ENCODE measurements at regions not wholly inside any gene's neighbourhood (a gene's known extent, or its start where the extent isn't known, plus 50 kb on each side); places are given as distances from the start of the nearest gene placed in this dataset.

DNA sequence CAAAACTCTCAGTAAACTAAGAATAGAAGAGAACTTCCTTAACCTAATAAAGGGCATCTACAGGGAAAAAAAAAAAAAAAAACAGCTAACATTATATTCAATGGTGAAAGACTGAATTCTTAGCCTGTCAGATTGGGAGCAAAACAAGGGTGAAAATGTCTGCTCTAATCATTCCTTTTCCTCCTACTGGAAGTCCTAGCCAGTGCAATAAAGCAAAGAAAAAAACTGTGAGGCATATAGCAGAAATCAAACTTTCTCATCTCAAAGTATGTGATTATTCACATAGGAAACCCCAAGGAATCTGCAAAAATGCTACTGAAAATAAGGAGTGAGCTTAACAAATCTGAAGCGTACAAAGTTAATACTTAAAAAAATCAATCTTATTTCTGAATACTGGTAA, 170.7 kb downstream of the NUAK1 start:
- Histone ChIP-seq H3K9me3 (no peaks in the 10 kb centered on the region), H3K4me1 (peaks cover 0 to 16% (median 9%) of the 10 kb centered on the region in 4 donors), H3K27me3 (no peaks in the 10 kb centered on the region), H3K4me3 (no peak overlapping the region), H3K27ac (no peak overlapping the region), H3K36me3 (no peaks in the 10 kb centered on the region)
- TF ChIP-seq POLR2AphosphoS5 (IDR thresholded peaks at IDR 0.05) (no peak), EP300 (IDR thresholded peaks at IDR 0.05) (no peak), POLR2A (IDR thresholded peaks at IDR 0.05) (no peak)
- TF ChIP-seq, protein P1, sequence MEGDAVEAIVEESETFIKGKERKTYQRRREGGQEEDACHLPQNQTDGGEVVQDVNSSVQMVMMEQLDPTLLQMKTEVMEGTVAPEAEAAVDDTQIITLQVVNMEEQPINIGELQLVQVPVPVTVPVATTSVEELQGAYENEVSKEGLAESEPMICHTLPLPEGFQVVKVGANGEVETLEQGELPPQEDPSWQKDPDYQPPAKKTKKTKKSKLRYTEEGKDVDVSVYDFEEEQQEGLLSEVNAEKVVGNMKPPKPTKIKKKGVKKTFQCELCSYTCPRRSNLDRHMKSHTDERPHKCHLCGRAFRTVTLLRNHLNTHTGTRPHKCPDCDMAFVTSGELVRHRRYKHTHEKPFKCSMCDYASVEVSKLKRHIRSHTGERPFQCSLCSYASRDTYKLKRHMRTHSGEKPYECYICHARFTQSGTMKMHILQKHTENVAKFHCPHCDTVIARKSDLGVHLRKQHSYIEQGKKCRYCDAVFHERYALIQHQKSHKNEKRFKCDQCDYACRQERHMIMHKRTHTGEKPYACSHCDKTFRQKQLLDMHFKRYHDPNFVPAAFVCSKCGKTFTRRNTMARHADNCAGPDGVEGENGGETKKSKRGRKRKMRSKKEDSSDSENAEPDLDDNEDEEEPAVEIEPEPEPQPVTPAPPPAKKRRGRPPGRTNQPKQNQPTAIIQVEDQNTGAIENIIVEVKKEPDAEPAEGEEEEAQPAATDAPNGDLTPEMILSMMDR (IDR thresholded peaks at IDR 0.05): no peak
- 94 to 97% methylated on average over 1 of the region's 1 CpG for WGBS, 2 donors
- DNase-seq (no peak), ATAC-seq (ENCODE audit: low FRiP score in 2 of 2) (no peak)

- Histone ChIP-seq H3K36me3 (no peaks in the 10 kb centered on the region), H3K27ac (no peak overlapping the region), H3K4me1 (peaks cover 0 to 16% (median 9%) of the 10 kb centered on the region in 4 donors), H3K4me3 (no peak overlapping the region), H3K27me3 (no peaks in the 10 kb centered on the region), H3K9me3 (no peaks in the 10 kb centered on the region)
- DNase-seq (no peak), ATAC-seq (ENCODE audit: low FRiP score in 2 of 2) (no peak)
- WGBS, 2 donors: 92 to 93% methylated on average over 2 of the region's 2 CpGs
- TF ChIP-seq, protein P1 (IDR thresholded peaks at IDR 0.05): no peak
- no peak for TF ChIP-seq POLR2AphosphoS5 (IDR thresholded peaks at IDR 0.05)
- no peak for TF ChIP-seq POLR2A (IDR thresholded peaks at IDR 0.05)
- no peak for TF ChIP-seq EP300 (IDR thresholded peaks at IDR 0.05)
Measured at GRCh38 chr12:105970885-105971284, 167.9 kb downstream of the NUAK1 start.

GRCh38 chr12:105974738-105975137, 164.0 kb downstream of the NUAK1 start:
- no peak overlapping the region for H3K4me3 ChIP-seq
- TF ChIP-seq, protein P1 (IDR thresholded peaks at IDR 0.05): no peak
- TF ChIP-seq EP300 (IDR thresholded peaks at IDR 0.05) (no peak), POLR2A (IDR thresholded peaks at IDR 0.05) (no peak), POLR2AphosphoS5 (IDR thresholded peaks at IDR 0.05) (no peak)
- 92 to 95% methylated on average over 4 of the region's 4 CpGs for WGBS, 2 donors
- H3K36me3 ChIP-seq: no peaks in the 10 kb centered on the region
- no peaks in the 10 kb centered on the region for H3K9me3 ChIP-seq
- no peaks in the 10 kb centered on the region for H3K4me1 ChIP-seq
- no peak for ATAC-seq (ENCODE audit: low FRiP score in 2 of 2)
- no peaks in the 10 kb centered on the region for H3K27me3 ChIP-seq
- no peak for DNase-seq
- H3K27ac ChIP-seq: no peak overlapping the region

DNA sequence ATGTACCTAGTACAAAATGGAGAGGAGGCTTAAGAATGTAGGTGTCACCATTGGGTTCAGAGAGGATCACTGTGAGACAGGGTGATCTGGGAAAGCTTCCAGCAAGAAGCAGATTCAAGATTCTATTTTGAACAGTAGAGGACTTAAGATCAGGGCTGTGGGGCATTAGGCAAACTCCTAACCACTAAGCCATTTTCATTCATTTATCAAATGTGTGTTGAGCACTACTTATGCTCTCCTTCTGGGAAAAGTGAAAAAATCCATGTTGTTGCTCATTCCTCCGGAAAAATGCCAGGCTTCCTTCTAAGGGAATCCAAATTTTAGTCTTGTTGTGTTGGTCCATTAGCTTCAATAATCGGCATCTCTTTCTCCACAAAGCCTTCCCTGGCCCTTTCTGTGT, 163.4 kb downstream of the NUAK1 start:
- TF ChIP-seq, protein P1 (IDR thresholded peaks at IDR 0.05): no peak
- no peak for TF ChIP-seq POLR2AphosphoS5 (IDR thresholded peaks at IDR 0.05)
- ATAC-seq (ENCODE audit: low FRiP score in 2 of 2): no peak
- 77 to 86% methylated on average over 2 of the region's 2 CpGs for WGBS, 2 donors

GRCh38 chr12:105977236-105977635, 161.5 kb downstream of the NUAK1 start:
- ATAC-seq (ENCODE audit: low FRiP score in 2 of 2) (no peak), DNase-seq (no peak)
- TF ChIP-seq, protein P1 (IDR thresholded peaks at IDR 0.05): no peak
- no peak for TF ChIP-seq EP300 (IDR thresholded peaks at IDR 0.05)
- no peak for TF ChIP-seq POLR2A (IDR thresholded peaks at IDR 0.05)
- no peak for TF ChIP-seq POLR2AphosphoS5 (IDR thresholded peaks at IDR 0.05)
- no peaks in the 10 kb centered on the region for H3K36me3 ChIP-seq
- no peak overlapping the region for H3K27ac ChIP-seq
- peaks cover 0 to 9% (median 4%) of the 10 kb centered on the region in 4 donors for H3K4me1 ChIP-seq
- 82 to 95% methylated on average over 3 of the region's 3 CpGs for WGBS, 2 donors
- H3K9me3 ChIP-seq: no peaks in the 10 kb centered on the region
- H3K27me3 ChIP-seq: no peaks in the 10 kb centered on the region
- H3K4me3 ChIP-seq: no peak overlapping the region

More for the DNA sequence above, 163.4 kb downstream of the NUAK1 start:
- Histone ChIP-seq H3K27me3 (no peaks in the 10 kb centered on the region), H3K4me3 (no peak overlapping the region), H3K9me3 (no peaks in the 10 kb centered on the region), H3K4me1 (no peaks in the 10 kb centered on the region), H3K36me3 (no peaks in the 10 kb centered on the region), H3K27ac (no peak overlapping the region)
- DNase-seq: no peak

Data from upper lobe of left lung (tissue), 6 donors.